HTR-8/SVneo (cell line): ENCODE measurements at regions not wholly inside any gene's neighbourhood (a gene's known extent, or its start where the extent isn't known, plus 50 kb on each side); places are given as distances from the start of the nearest gene placed in this dataset.

Experiments used
- DNase-seq: peaks from one replicate; pipeline ENCODE4 v3.0.0; 2011; ENCODE audit warnings: low spot score, mixed read lengths; ENCODE audit not compliant: insufficient read length
- FAIRE-seq: peaks from 2 replicates; lab custom pipeline; 2011; peaks lifted over from hg19 to GRCh38; lab: Jason Lieb, UNC

GRCh38 chr6:30272032-30272431, 54.7 kb upstream of the TRIM39 start:
- DNase-seq (no peak), FAIRE-seq (no peak)

GRCh38 chr6:30267423-30267822, 54.2 kb upstream of the TRIM26 start:
- FAIRE-seq (no peak), DNase-seq (no peak)

GRCh38 chr6:30265594-30265993, 52.4 kb upstream of the TRIM26 start:
- DNase-seq: no peak
- no peak for FAIRE-seq

- no peak for FAIRE-seq
- no peak for DNase-seq
Observed at GRCh38 chr6:30265181-30265580, 52.0 kb upstream of the TRIM26 start.

- DNase-seq: no peak
- FAIRE-seq: no peak
Observed at GRCh38 chr6:30264743-30265142, 51.5 kb upstream of the TRIM26 start.

GRCh38 chr6:30263734-30264133, 50.5 kb upstream of the TRIM26 start:
- DNase-seq: peak; percentile 69
- FAIRE-seq: peak; percentile 94
